ENCODE measurements at regions not wholly inside any gene's neighbourhood (a gene's known extent, or its start where the extent isn't known, plus 50 kb on each side); places are given as distances from the start of the nearest gene placed in this dataset.

DNA sequence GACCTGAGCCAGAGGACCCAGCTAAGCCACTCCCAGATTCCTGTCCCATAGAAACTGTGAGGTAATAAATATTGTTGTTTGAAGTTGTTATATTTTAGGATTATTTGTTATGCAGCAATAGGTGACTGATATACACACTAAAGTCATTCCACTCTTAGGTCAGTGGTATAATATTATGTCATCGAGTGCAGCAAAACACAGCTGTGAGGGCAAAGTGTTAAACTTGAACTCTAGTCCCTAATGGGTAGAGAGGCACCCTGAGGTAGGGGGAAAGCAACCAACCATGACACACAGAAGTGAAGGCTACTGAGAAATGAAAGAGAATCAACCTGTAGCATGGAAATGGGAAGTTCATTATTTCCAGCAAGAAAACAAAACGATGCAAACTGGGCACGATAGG lies 66.6 kb downstream of the ATXN3L start:
- H3K4me3 ChIP-seq (ENCODE audit: low read depth, low read length), result no peak overlapping the region
- TF ChIP-seq, protein P1, sequence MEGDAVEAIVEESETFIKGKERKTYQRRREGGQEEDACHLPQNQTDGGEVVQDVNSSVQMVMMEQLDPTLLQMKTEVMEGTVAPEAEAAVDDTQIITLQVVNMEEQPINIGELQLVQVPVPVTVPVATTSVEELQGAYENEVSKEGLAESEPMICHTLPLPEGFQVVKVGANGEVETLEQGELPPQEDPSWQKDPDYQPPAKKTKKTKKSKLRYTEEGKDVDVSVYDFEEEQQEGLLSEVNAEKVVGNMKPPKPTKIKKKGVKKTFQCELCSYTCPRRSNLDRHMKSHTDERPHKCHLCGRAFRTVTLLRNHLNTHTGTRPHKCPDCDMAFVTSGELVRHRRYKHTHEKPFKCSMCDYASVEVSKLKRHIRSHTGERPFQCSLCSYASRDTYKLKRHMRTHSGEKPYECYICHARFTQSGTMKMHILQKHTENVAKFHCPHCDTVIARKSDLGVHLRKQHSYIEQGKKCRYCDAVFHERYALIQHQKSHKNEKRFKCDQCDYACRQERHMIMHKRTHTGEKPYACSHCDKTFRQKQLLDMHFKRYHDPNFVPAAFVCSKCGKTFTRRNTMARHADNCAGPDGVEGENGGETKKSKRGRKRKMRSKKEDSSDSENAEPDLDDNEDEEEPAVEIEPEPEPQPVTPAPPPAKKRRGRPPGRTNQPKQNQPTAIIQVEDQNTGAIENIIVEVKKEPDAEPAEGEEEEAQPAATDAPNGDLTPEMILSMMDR (conservative IDR thresholded peaks at IDR 0.05; ENCODE audit: low read depth, low read length), result no peak
- DNase-seq (ENCODE audit: low read depth), result no peak

DNA sequence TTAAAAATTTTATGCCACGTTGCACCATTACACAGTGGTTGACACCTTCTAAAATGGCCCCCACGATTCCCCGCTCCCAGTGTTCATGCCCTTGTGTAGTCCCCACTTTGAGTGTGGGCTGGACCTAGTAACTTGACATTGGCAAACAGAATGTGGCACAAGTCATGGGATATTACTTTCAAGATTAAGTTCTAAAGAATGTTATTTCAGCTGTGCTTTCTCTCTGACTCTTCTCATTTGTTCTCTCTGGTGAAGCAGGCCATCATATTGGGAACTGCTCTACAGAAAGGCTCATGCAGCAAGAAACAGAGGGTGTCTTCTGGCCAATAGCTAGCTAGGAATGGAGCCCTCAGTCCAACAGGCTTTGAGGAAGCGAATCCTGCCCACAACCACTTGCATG lies 67.1 kb downstream of the ATXN3L start:
- TF ChIP-seq, protein P1 (conservative IDR thresholded peaks at IDR 0.05; ENCODE audit: low read depth, low read length), result no peak
- no peak for DNase-seq (ENCODE audit: low read depth)
- no peak overlapping the region for H3K4me3 ChIP-seq (ENCODE audit: low read depth, low read length)

DNA sequence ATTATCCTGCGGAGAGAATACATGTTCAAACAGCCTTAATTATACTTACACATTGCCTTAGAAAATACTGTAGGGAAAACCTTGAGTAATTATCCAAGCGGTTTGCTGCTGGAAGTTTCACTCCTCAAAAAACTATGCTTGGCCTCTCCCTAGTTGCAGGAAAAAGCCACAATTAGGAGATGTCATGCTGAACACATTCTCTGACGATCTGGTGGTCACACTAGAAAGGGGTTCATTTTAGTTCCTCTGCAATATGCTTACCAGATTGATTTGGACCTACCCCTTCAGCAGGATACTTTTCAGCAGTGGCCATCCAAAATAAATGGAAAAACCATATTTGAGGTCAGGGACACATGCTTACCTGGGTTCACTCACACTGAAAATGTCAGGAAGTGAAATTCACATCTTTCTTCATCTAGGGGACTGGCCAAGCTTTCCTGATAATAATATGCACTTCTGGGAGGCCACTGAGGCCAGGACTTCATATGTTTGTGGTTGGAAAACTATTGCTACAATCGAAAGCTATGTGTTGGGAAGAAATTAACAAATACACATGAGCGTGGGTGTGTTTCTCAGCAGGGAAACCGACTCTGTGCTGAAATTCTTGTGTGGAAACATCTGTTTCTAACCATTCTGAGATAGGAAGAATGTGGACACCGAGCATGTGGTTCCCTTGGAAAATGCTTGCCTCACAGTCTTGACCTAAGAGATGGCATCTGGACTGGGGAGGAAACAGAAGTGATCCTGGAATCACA lies 68.8 kb downstream of the ATXN3L start:
- DNase-seq (ENCODE audit: low read depth), result no peak
- TF ChIP-seq, protein P1 (conservative IDR thresholded peaks at IDR 0.05; ENCODE audit: low read depth, low read length), result no peak
- H3K4me3 ChIP-seq (ENCODE audit: low read depth, low read length), result no peak overlapping the region

DNA sequence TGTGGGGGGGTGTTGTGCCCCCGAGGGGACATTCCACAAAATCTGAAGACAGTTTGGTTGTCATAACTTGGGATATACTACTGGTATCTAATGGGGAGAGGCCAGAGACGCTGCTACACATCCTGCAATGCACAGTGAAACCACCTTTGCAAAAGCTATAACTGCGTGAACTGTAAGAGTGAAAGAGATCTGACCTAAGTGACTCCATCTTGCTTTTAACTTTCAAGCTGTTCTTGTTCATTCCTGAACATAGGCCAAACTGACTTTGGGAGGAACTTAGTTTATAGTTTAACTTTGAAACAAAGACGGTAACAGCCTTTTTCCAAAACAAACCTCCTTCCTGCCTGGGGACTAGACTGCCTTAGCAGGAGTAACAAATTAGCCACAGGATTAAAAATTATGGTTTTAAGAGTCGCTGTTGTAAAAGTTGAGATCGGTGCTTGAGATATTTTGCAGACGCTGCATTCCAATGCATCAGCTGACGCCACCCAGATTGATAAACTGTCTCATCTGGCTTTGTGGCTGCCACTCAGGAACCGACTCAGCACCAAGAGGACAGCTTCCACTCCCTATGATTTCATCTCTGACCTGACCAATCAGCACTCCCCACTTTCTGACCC lies 70.9 kb downstream of the ATXN3L start:
- no peak overlapping the region for H3K4me3 ChIP-seq (ENCODE audit: low read depth, low read length)
- DNase-seq (ENCODE audit: low read depth), result no peak
- TF ChIP-seq, protein P1 (conservative IDR thresholded peaks at IDR 0.05; ENCODE audit: low read depth, low read length), result no peak

GRCh38 chrX:13239272-13239671 lies 80.6 kb downstream of the ATXN3L start:
- no peak for DNase-seq (ENCODE audit: low read depth)
- TF ChIP-seq, protein P1 (conservative IDR thresholded peaks at IDR 0.05; ENCODE audit: low read depth, low read length), result no peak

GRCh38 chrX:13235930-13236329 lies 83.9 kb downstream of the ATXN3L start:
- H3K4me3 ChIP-seq (ENCODE audit: low read depth, low read length), result no peak overlapping the region
- no peak for DNase-seq (ENCODE audit: low read depth)
- TF ChIP-seq, protein P1 (conservative IDR thresholded peaks at IDR 0.05; ENCODE audit: low read depth, low read length), result no peak

More at GRCh38 chrX:13239272-13239671, 80.6 kb downstream of the ATXN3L start:
- no peak overlapping the region for H3K4me3 ChIP-seq (ENCODE audit: low read depth, low read length)
